B cell (primary cell): ENCODE measurements at regions not wholly inside any gene's neighbourhood (a gene's known extent, or its start where the extent isn't known, plus 50 kb on each side); places are given as distances from the start of the nearest gene placed in this dataset.

ENCODE experiments used
- ATAC-seq: fragments of 200-7000 bp; cut with Tn5 transposase; one replicate; pipeline ENCODE4 v1.10.0; 2021; ENCODE audit warnings: low read depth, mild to moderate bottlenecking, moderate number of reproducible peaks, moderate library complexity
- CTCF ChIA-PET: fragments of 350-600 bp; sonication (Branson Sonifier 250); formaldehyde crosslinking; loops from one replicate; lab custom pipeline; 2021; ENCODE audit warnings: antibody characterized with exemption, inconsistent platforms; lab: Charles Lee
- POLR2A ChIA-PET: fragments of 350-600 bp; sonication (Branson Sonifier 250); formaldehyde crosslinking; loops from one replicate; lab custom pipeline; 2021; ENCODE audit warnings: antibody characterized with exemption; lab: Charles Lee
- DNase-seq: peaks from one replicate; pipeline ENCODE4 v3.0.0; 2013
- H2AFZ ChIP-seq: 2 replicates; pipeline ENCODE4 v1.6.1; 2012; ENCODE audit warnings: mild to moderate bottlenecking, low read depth, low read length; ENCODE audit not compliant: insufficient read depth, poor library complexity, severe bottlenecking
- H3K27ac ChIP-seq, 2 donors: 1 replicate in 1 of 2; 2 replicates in 1 of 2; pipeline ENCODE4 v1.5.1; 2012 to 2013; ENCODE audit warnings: low read length in 2 of 2, mild to moderate bottlenecking in 2 of 2, moderate library complexity in 1 of 2
- H3K27me3 ChIP-seq, 4 experiments: fragments of 200-600 bp in 1 of 4; sonication (generic) in 1 of 4; replicated peaks in 1 of 4; 1 replicate in 2 of 4; 2 replicates in 2 of 4; pipeline versions ENCODE4 v1.6.1 to v1.7.0; 2013 to 2016; ENCODE audit warnings: low read length in 3 of 4, mild to moderate bottlenecking in 2 of 4, mixed read lengths in 1 of 4, moderate library complexity in 1 of 4; ENCODE audit not compliant: insufficient read depth in 4 of 4, control insufficient read depth in 3 of 4; ENCODE audit errors: control extremely low read depth in 1 of 4
- H3K36me3 ChIP-seq, 2 experiments: replicated peaks in 1 of 2; 1 replicate in 1 of 2; 2 replicates in 1 of 2; pipeline versions ENCODE4 v1.6.1 to v1.7.1; 2013; ENCODE audit warnings: low read length in 1 of 2; ENCODE audit not compliant: insufficient read depth in 2 of 2, control insufficient read depth in 1 of 2; ENCODE audit errors: control extremely low read depth in 1 of 2, extremely low read depth in 1 of 2
- H3K4me1 ChIP-seq, 2 donors: fragments of 200-600 bp in 1 of 2; sonication (generic) in 1 of 2; 1 replicate in 1 of 2; 2 replicates in 1 of 2; pipeline versions ENCODE4 v1.5.1 to v1.6.1; 2013 to 2017; ENCODE audit warnings: low read length in 2 of 2; ENCODE audit not compliant: control insufficient read depth in 2 of 2, insufficient read depth in 2 of 2
- H3K4me2 ChIP-seq: replicated peaks from 2 replicates; pipeline ENCODE3; 2012; ENCODE audit warnings: mild to moderate bottlenecking, low read depth, low read length; ENCODE audit not compliant: poor library complexity, severe bottlenecking
- H3K4me3 ChIP-seq, 5 experiments: fragments of 200-600 bp in 1 of 5; sonication (generic) in 1 of 5; 1 replicate in 3 of 5; 2 replicates in 2 of 5; pipeline versions ENCODE4 v1.5.1 to v1.7.0; 2011 to 2016; ENCODE audit warnings: low read length in 4 of 5, mild to moderate bottlenecking in 4 of 5, low read depth in 2 of 5, control low read depth in 1 of 5, moderate library complexity in 1 of 5; ENCODE audit not compliant: insufficient read depth in 1 of 5; ENCODE audit errors: control extremely low read depth in 1 of 5, extremely low read depth in 1 of 5
- H3K79me2 ChIP-seq: fragments of 200-600 bp; sonication (generic); one replicate; pipeline ENCODE4 v1.6.0; 2016; ENCODE audit warnings: low read length; ENCODE audit not compliant: control insufficient read depth, insufficient read depth
- H3K9ac ChIP-seq: fragments of 200-600 bp; sonication (generic); 2 replicates; pipeline ENCODE4 v1.6.1; 2017; ENCODE audit warnings: mild to moderate bottlenecking, low read length, moderate library complexity
- H3K9me3 ChIP-seq, 3 donors: one replicate each; pipeline versions ENCODE4 v1.6.1 to v1.7.1; 2013; ENCODE audit warnings: low read length in 2 of 3; ENCODE audit not compliant: control insufficient read depth in 2 of 3, insufficient read depth in 1 of 3; ENCODE audit errors: control extremely low read depth in 1 of 3
- H4K20me1 ChIP-seq: 2 replicates; pipeline ENCODE4 v1.6.0; 2012; ENCODE audit warnings: mild to moderate bottlenecking, low read length; ENCODE audit not compliant: insufficient read depth, control insufficient read depth, poor library complexity, severe bottlenecking
- H3K27ac Mint-ChIP-seq: one replicate; pipeline ENCODE4 v1.8.0; 2021; ENCODE audit warnings: mixed read lengths
- H3K27me3 Mint-ChIP-seq: one replicate; pipeline ENCODE4 v1.8.0; 2021; ENCODE audit warnings: mixed read lengths
- H3K4me1 Mint-ChIP-seq: one replicate; pipeline ENCODE4 v1.8.0; 2021; ENCODE audit warnings: mixed read lengths
- H3K4me3 Mint-ChIP-seq: one replicate; pipeline ENCODE4 v1.8.0; 2021; ENCODE audit warnings: mixed read lengths
- H3K9me3 Mint-ChIP-seq: one replicate; pipeline ENCODE4 v1.8.0; 2022; ENCODE audit warnings: mixed read lengths; ENCODE audit not compliant: insufficient read depth
- EZH2 ChIP-seq: IDR thresholded peaks from 2 replicates; pipeline ENCODE4 v1.6.1; 2012; ENCODE audit warnings: borderline replicate concordance, low read depth, mild to moderate bottlenecking, moderate library complexity, low read length; ENCODE audit not compliant: insufficient read depth, poor library complexity, severe bottlenecking
- WGBS: methylation state at CpG from one replicate; pipeline ENCODE4 v1.1.5; 2013; ENCODE audit warnings: missing lambda C conversion rate; ENCODE audit not compliant: insufficient coverage; 5-methylcytosine and 5-hydroxymethylcytosine counted together
- intact Hi-C: fragments of 100-400 bp; cut with micrococcal nuclease; formaldehyde crosslinking; loops from one replicate; pipeline ENCODE4 v1.10.0; 2022
- TF ChIP-seq, protein P1 (sequence below): fragments of 200-600 bp; IDR thresholded peaks from one replicate; pipeline ENCODE4 v1.8.0; 2022; ENCODE audit warnings: antibody characterized with exemption, mild to moderate bottlenecking

GRCh38 chr3:161602475-161602874 is 105.9 kb downstream of the OTOL1 start:
- H3K27ac Mint-ChIP-seq: no peak overlapping the region
- H3K4me3 ChIP-seq: no peak overlapping the region
- no peaks in the 10 kb centered on the region for H3K79me2 ChIP-seq
- TF ChIP-seq, protein P1, sequence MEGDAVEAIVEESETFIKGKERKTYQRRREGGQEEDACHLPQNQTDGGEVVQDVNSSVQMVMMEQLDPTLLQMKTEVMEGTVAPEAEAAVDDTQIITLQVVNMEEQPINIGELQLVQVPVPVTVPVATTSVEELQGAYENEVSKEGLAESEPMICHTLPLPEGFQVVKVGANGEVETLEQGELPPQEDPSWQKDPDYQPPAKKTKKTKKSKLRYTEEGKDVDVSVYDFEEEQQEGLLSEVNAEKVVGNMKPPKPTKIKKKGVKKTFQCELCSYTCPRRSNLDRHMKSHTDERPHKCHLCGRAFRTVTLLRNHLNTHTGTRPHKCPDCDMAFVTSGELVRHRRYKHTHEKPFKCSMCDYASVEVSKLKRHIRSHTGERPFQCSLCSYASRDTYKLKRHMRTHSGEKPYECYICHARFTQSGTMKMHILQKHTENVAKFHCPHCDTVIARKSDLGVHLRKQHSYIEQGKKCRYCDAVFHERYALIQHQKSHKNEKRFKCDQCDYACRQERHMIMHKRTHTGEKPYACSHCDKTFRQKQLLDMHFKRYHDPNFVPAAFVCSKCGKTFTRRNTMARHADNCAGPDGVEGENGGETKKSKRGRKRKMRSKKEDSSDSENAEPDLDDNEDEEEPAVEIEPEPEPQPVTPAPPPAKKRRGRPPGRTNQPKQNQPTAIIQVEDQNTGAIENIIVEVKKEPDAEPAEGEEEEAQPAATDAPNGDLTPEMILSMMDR: no peak
- no peak for TF ChIP-seq EZH2
- H3K4me1 ChIP-seq: no peaks in the 10 kb centered on the region
- H3K4me3 Mint-ChIP-seq: no peak overlapping the region
- H3K9me3 Mint-ChIP-seq: no peaks in the 10 kb centered on the region
- H4K20me1 ChIP-seq: no peaks in the 10 kb centered on the region
- H3K9ac ChIP-seq: no peak overlapping the region
- H3K9me3 ChIP-seq: no peaks in the 10 kb centered on the region
- H3K27me3 ChIP-seq: no peaks in the 10 kb centered on the region
- intact Hi-C loops: no loop called here
- H3K4me1 Mint-ChIP-seq: no peaks in the 10 kb centered on the region
- no peak for DNase-seq
- WGBS: 100% methylated on average over 1 of the region's 1 CpG
- H3K27ac ChIP-seq: no peak overlapping the region
- H3K27me3 Mint-ChIP-seq: no peaks in the 10 kb centered on the region
- no peaks in the 10 kb centered on the region for H3K36me3 ChIP-seq
- CTCF ChIA-PET: no interaction called here
- H2AFZ ChIP-seq: no peak overlapping the region
- POLR2A ChIA-PET: no interaction called here
- no peak overlapping the region for H3K4me2 ChIP-seq
- ATAC-seq: no peak

GRCh38 chr3:161602918-161603317 is 106.3 kb downstream of the OTOL1 start:
- no peaks in the 10 kb centered on the region for H3K9me3 ChIP-seq
- H4K20me1 ChIP-seq: no peaks in the 10 kb centered on the region
- no peak for ATAC-seq
- H3K27ac ChIP-seq: no peak overlapping the region
- Mint-ChIP-seq H3K27me3 (no peaks in the 10 kb centered on the region), H3K9me3 (no peaks in the 10 kb centered on the region), H3K4me3 (no peak overlapping the region), H3K4me1 (no peaks in the 10 kb centered on the region), H3K27ac (no peak overlapping the region)
- no peak overlapping the region for H3K4me2 ChIP-seq
- intact Hi-C loops: no loop called here
- POLR2A ChIA-PET: no interaction called here
- no peaks in the 10 kb centered on the region for H3K27me3 ChIP-seq
- TF ChIP-seq EZH2: no peak
- TF ChIP-seq, protein P1: no peak
- H3K4me1 ChIP-seq: no peaks in the 10 kb centered on the region
- DNase-seq: no peak
- CTCF ChIA-PET: no interaction called here
- H3K9ac ChIP-seq: no peak overlapping the region
- no peaks in the 10 kb centered on the region for H3K79me2 ChIP-seq
- no peak overlapping the region for H2AFZ ChIP-seq
- no peak overlapping the region for H3K4me3 ChIP-seq
- no peaks in the 10 kb centered on the region for H3K36me3 ChIP-seq
